Neural progenitor cell (in vitro differentiated cells): ENCODE measurements at regions not wholly inside any gene's neighbourhood (a gene's known extent, or its start where the extent isn't known, plus 50 kb on each side); places are given as distances from the start of the nearest gene placed in this dataset.

ENCODE experiments used
- DNase-seq: peaks from one replicate; pipeline ENCODE4 v3.0.0-alpha.2; 2016; ENCODE audit warnings: low spot score
- H2AFZ ChIP-seq: fragments of 200-600 bp; sonication (generic); replicated peaks from 2 replicates; pipeline ENCODE4 v1.6.1; 2016; ENCODE audit warnings: antibody characterized with exemption
- H3F3A ChIP-seq: fragments of 200-600 bp; sonication (generic); 2 replicates; pipeline ENCODE4 v1.6.1; 2016; ENCODE audit warnings: antibody characterized with exemption, low read depth
- H3K27ac ChIP-seq: fragments of 200-600 bp; sonication (generic); 2 replicates; pipeline ENCODE4 v1.5.1; 2016; ENCODE audit warnings: mild to moderate bottlenecking
- H3K27me3 ChIP-seq: fragments of 200-600 bp; sonication (generic); 2 replicates; pipeline ENCODE4 v1.6.1; 2016; ENCODE audit warnings: mild to moderate bottlenecking, moderate library complexity
- H3K36me3 ChIP-seq: fragments of 200-600 bp; sonication (generic); 2 replicates; pipeline ENCODE4 v1.5.1; 2016
- H3K4me1 ChIP-seq: fragments of 200-600 bp; sonication (generic); 2 replicates; pipeline ENCODE4 v1.6.1; 2016; ENCODE audit warnings: mixed run types
- H3K4me2 ChIP-seq: fragments of 200-600 bp; sonication (generic); 2 replicates; pipeline ENCODE4 v1.6.1; 2016
- H3K4me3 ChIP-seq: fragments of 200-600 bp; sonication (generic); 2 replicates; pipeline ENCODE4 v1.5.1; 2016
- H3K79me2 ChIP-seq: fragments of 200-600 bp; sonication (generic); 2 replicates; pipeline ENCODE4 v1.6.1; 2016; ENCODE audit warnings: low read depth
- H3K9ac ChIP-seq: fragments of 200-600 bp; sonication (generic); 2 replicates; pipeline ENCODE4 v1.6.1; 2016
- H3K9me3 ChIP-seq: fragments of 200-600 bp; sonication (generic); 2 replicates; pipeline ENCODE4 v1.5.1; 2016; ENCODE audit warnings: low read depth
- H4K20me1 ChIP-seq: fragments of 200-600 bp; sonication (generic); 2 replicates; pipeline ENCODE4 v1.6.1; 2016; ENCODE audit warnings: low read depth
- H3K27ac Mint-ChIP-seq: 3 replicates; pipeline ENCODE4 v1.8.0; 2021; ENCODE audit warnings: mixed read lengths
- H3K27me3 Mint-ChIP-seq: 2 replicates; pipeline ENCODE4 v1.8.0; 2022; ENCODE audit warnings: low read depth, mild to moderate bottlenecking, inconsistent platforms, moderate library complexity, mixed read lengths; ENCODE audit not compliant: insufficient read depth
- H3K36me3 Mint-ChIP-seq: 3 replicates; pipeline ENCODE4 v1.8.0; 2021; ENCODE audit warnings: mixed read lengths
- H3K4me1 Mint-ChIP-seq: 3 replicates; pipeline ENCODE4 v1.8.0; 2021; ENCODE audit warnings: mixed read lengths
- H3K4me3 Mint-ChIP-seq: 3 replicates; pipeline ENCODE4 v1.8.0; 2021; ENCODE audit warnings: mild to moderate bottlenecking, moderate library complexity, mixed read lengths
- H3K9me3 Mint-ChIP-seq: 3 replicates; pipeline ENCODE4 v1.8.0; 2020; ENCODE audit warnings: mixed read lengths
- CTCF ChIP-seq: fragments of 200-600 bp; sonication (generic); IDR thresholded peaks from 2 replicates; pipeline ENCODE4 v1.5.1; 2017; ENCODE audit warnings: antibody characterized with exemption, mild to moderate bottlenecking
- EZH2 ChIP-seq: fragments of 200-600 bp; sonication (generic); IDR thresholded peaks from 2 replicates; pipeline ENCODE4 v1.6.1; 2017; ENCODE audit warnings: antibody characterized with exemption, mild to moderate bottlenecking, moderate library complexity
- EZH2phosphoT487 ChIP-seq: fragments of 200-600 bp; sonication (generic); IDR thresholded peaks from 2 replicates; pipeline ENCODE4 v1.6.1; 2017; ENCODE audit warnings: antibody characterized with exemption

GRCh38 chr9:75390951-75391350, 302.6 kb downstream of the OSTF1 start:
- TF ChIP-seq EZH2phosphoT487 (no peak), CTCF (no peak), EZH2 (no peak)
- H3K4me2 ChIP-seq, result no peak overlapping the region
- H3K9me3 ChIP-seq, result peaks cover 4% of the 10 kb centered on the region
- no peak overlapping the region for H3K4me3 ChIP-seq
- Mint-ChIP-seq H3K27me3 (no peaks in the 10 kb centered on the region), H3K9me3 (peaks cover 6% of the 10 kb centered on the region), H3K4me1 (peaks cover 4% of the 10 kb centered on the region), H3K36me3 (no peaks in the 10 kb centered on the region), H3K27ac (no peak overlapping the region), H3K4me3 (no peak overlapping the region)
- no peaks in the 10 kb centered on the region for H3K4me1 ChIP-seq
- H3K36me3 ChIP-seq, result no peaks in the 10 kb centered on the region
- no peaks in the 10 kb centered on the region for H3K27me3 ChIP-seq
- H4K20me1 ChIP-seq, result no peaks in the 10 kb centered on the region
- no peaks in the 10 kb centered on the region for H3K79me2 ChIP-seq
- no peak overlapping the region for H3K9ac ChIP-seq
- H3F3A ChIP-seq, result no peaks in the 10 kb centered on the region
- H2AFZ ChIP-seq, result no peak overlapping the region
- DNase-seq, result no peak
- H3K27ac ChIP-seq, result no peak overlapping the region

- TF ChIP-seq EZH2phosphoT487, result no peak
- TF ChIP-seq EZH2, result no peak
- TF ChIP-seq CTCF, result no peak
- Histone ChIP-seq H3K27me3 (no peaks in the 10 kb centered on the region), H3K36me3 (no peaks in the 10 kb centered on the region), H3F3A (no peaks in the 10 kb centered on the region), H3K27ac (no peak overlapping the region), H3K79me2 (no peaks in the 10 kb centered on the region), H3K9me3 (no peaks in the 10 kb centered on the region), H3K4me2 (no peak overlapping the region), H3K4me1 (no peaks in the 10 kb centered on the region), H4K20me1 (no peaks in the 10 kb centered on the region), H3K4me3 (no peak overlapping the region), H3K9ac (no peak overlapping the region), H2AFZ (no peak overlapping the region)
- Mint-ChIP-seq H3K27me3 (no peaks in the 10 kb centered on the region), H3K4me3 (no peak overlapping the region), H3K36me3 (no peaks in the 10 kb centered on the region), H3K4me1 (peaks cover 4% of the 10 kb centered on the region), H3K9me3 (peaks cover 3% of the 10 kb centered on the region), H3K27ac (no peak overlapping the region)
- DNase-seq, result no peak
These were observed 303.2 kb downstream of the OSTF1 start for GRCh38 chr9:75391497-75391896.

GRCh38 chr9:75395336-75395735, 307.0 kb downstream of the OSTF1 start:
- Histone ChIP-seq H3K79me2 (no peaks in the 10 kb centered on the region), H3K27me3 (no peaks in the 10 kb centered on the region), H3K36me3 (no peaks in the 10 kb centered on the region), H3K4me2 (no peak overlapping the region), H3F3A (no peaks in the 10 kb centered on the region), H4K20me1 (no peaks in the 10 kb centered on the region), H3K9ac (no peak overlapping the region), H2AFZ (no peak overlapping the region), H3K4me1 (no peaks in the 10 kb centered on the region), H3K9me3 (no peaks in the 10 kb centered on the region), H3K27ac (no peak overlapping the region), H3K4me3 (no peak overlapping the region)
- Mint-ChIP-seq H3K27me3 (no peaks in the 10 kb centered on the region), H3K27ac (no peak overlapping the region), H3K9me3 (peaks cover 3% of the 10 kb centered on the region), H3K4me1 (peaks cover 4% of the 10 kb centered on the region), H3K36me3 (no peaks in the 10 kb centered on the region), H3K4me3 (no peak overlapping the region)
- TF ChIP-seq EZH2 (no peak), CTCF (no peak), EZH2phosphoT487 (no peak)
- DNase-seq, result no peak

GRCh38 chr9:75397836-75398235, 309.5 kb downstream of the OSTF1 start:
- H3K9me3 ChIP-seq, result no peaks in the 10 kb centered on the region
- Mint-ChIP-seq H3K36me3 (no peaks in the 10 kb centered on the region), H3K27me3 (no peaks in the 10 kb centered on the region), H3K4me3 (no peak overlapping the region), H3K27ac (no peak overlapping the region), H3K9me3 (peaks cover 3% of the 10 kb centered on the region), H3K4me1 (no peaks in the 10 kb centered on the region)
- H3F3A ChIP-seq, result no peaks in the 10 kb centered on the region
- no peak overlapping the region for H3K27ac ChIP-seq
- no peaks in the 10 kb centered on the region for H3K36me3 ChIP-seq
- H3K9ac ChIP-seq, result no peak overlapping the region
- DNase-seq, result no peak
- H4K20me1 ChIP-seq, result no peaks in the 10 kb centered on the region
- no peaks in the 10 kb centered on the region for H3K27me3 ChIP-seq
- H3K4me2 ChIP-seq, result no peak overlapping the region
- H3K4me1 ChIP-seq, result no peaks in the 10 kb centered on the region
- no peak overlapping the region for H3K4me3 ChIP-seq
- H3K79me2 ChIP-seq, result no peaks in the 10 kb centered on the region
- TF ChIP-seq EZH2, result no peak
- TF ChIP-seq EZH2phosphoT487, result no peak
- no peak for TF ChIP-seq CTCF
- H2AFZ ChIP-seq, result no peak overlapping the region
